HG03521 (cell line): ENCODE measurements at regions not wholly inside any gene's neighbourhood (a gene's known extent, or its start where the extent isn't known, plus 50 kb on each side); places are given as distances from the start of the nearest gene placed in this dataset.
A peak's percentile ranks its signal among the peaks of the same experiment; 100 is the strongest.

Experiments
- ATAC-seq: cut with Tn5 transposase; IDR thresholded peaks from one replicate; pipeline ENCODE4 v1.9.1; 2021; ENCODE audit warnings: mild to moderate bottlenecking, moderate library complexity; ENCODE audit not compliant: unreplicated experiment

DNA sequence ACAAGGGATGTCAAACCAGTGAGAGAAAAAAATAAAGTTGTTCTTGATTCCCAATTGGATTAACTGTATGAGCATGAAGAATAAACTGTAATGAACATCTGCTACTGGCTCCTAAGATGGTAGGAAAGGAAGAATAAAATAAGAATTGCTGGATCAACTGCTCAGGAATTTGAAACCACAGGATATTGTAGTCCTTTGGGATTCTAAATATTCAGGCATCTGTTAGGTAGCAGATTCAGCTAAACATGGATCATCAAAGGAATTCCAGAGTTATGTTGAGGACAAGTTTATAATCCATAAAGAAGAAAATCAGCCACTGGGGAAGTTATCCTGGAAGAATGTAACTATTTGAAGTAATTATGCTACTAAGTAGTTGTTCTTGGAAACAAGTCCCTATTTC lies 65.8 kb downstream of the ISL1 start:
- ATAC-seq = no peak

DNA sequence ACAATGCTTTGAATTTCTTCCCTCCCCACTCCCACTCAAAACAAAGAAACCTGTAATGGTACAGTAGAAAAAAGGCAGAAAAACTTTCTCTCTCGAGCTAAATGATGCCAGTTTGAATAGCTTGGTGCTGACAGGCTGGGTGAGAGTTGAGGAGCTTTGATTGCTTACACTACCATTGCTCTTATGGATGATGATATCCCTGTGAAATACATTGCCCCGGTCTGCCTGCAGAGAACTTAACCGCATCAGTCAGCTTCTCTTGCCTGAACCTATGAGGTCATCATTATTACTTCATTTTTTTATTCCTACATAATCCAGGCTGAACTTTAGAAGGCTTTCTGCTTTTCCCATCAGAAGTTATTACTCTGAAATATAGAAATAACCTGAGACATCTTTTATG lies 69.3 kb downstream of the ISL1 start:
- no peak for ATAC-seq

DNA sequence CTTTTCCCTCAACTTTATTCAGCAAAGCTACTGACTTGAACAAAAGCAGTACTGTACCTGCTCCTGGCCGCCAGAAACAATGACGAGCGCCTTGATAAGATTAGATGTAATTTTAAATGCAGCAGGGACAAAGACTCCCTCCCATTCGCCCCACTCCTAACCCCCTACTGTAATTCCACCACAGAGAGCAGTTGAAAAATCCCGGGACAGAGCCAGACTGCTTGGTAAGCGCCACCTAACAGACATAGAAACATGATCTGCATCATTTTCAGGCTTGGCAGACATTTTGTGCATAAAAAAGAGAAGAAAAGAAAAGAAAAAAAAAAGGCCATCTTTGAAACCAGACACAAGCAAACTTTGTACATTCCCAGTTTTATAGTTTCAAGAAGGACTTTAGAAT lies 81.9 kb downstream of the ISL1 start:
- no peak for ATAC-seq

DNA sequence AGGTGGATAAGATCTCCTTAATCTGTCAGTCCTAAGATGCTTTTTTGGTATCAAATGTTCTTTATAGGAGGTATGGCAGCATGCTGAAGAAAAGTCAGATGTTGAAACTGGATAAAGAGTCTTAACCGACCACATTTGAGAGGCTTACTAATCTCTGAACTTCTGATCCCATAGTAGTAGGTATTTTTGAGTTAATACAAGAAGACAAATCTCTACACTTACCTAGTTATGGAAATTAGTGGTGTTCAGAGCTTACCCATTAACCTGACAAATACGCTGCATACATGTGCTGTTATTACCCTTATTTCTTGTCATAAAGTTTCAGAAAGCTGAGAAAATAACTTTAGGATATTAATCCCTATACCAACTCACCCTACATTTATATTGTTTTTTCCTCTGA lies 83.0 kb downstream of the ISL1 start:
- ATAC-seq = no peak

DNA sequence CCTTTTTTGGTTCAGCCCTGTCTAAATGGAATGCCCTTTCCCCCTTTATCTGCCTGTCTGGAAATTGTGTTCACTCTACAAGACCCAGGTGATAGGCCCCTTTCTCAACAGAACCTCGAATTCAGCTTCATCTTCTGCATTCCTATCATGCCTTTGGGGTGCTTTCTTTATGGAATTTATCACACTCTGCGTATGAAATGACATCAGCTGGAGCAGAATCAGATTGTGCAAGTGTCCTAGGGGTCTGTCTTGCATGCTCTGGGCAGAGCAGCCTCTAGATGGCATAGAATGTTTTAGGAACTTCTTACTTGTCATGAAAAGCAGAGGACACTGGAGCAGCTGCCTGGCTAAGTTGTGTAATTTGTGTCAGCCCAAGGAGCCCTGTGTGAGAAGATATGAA lies 84.9 kb downstream of the ISL1 start:
- ATAC-seq = no peak

DNA sequence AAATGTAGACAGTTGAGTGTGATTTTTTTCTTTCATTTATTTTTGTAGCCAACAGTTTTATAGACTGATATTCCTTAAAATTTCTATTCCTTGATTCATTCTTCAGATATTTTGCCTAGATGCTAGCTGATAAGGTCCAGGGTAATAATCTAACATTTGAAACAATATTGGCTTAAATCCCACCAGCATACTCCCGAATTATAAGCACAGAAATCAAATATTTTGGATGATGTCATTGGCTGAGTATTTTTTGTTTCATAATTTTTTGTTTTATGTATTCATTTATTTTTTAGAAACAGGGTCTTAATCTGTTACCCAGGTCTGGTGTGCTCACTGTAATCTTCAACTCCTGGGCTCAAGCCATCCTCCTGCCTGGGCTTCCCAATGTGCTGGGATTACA lies 88.4 kb downstream of the ISL1 start:
- ATAC-seq = no peak

DNA sequence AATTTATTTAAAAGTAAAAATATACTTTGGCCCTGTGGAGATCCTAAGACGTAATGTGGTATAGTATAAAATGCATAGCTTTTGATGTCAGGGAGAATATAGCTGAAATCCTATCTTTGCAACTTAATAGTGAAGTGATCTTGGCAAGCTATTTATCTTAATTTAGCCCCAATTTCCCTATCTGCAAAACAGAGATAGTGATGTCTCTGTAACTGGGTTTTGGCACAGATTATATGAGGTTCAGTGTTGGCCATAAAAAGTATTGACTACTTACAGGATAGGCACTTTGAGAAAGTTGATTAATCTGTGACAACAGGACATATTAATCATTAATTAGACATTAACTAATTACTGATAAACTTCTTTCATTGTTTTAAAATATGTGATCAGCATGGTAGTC lies 89.2 kb downstream of the ISL1 start:
- no peak for ATAC-seq

DNA sequence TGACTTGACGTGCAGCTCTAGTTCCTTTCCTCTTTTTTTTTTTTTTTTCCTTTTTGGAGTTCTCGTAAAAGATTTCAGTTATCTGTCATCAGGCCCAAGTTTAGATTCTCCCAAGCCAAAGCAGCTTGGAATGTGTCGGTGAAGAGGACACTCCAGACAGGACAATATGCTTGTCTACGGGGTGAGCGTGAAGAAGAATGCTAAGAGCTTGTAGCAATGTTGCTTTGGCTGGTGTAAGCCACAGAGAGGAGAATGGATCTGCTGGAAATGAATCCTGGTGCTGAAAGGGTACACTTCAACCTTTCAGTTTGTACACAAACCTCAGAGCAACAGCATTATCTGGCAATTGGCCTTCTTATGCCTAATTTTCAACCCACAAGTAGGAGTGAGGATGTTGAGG lies 92.4 kb downstream of the ISL1 start:
- no peak for ATAC-seq

DNA sequence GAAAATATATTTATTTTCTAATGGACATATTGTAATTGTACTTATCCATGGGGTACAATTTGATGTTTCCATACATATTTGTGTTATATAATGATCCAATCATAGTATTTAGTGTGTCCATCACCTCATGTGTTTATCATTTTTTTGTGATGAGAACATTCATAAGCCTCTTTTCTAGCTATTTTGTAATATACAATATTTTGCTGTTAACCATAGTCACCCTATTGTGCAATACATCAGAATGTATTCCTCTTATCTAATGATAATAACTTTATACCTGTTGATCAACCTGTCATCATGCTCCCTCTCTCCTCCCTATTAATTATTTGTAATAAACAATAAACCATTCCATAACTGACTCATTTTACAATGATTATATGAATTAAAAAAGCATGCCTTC lies 93.2 kb downstream of the ISL1 start:
- ATAC-seq = no peak

DNA sequence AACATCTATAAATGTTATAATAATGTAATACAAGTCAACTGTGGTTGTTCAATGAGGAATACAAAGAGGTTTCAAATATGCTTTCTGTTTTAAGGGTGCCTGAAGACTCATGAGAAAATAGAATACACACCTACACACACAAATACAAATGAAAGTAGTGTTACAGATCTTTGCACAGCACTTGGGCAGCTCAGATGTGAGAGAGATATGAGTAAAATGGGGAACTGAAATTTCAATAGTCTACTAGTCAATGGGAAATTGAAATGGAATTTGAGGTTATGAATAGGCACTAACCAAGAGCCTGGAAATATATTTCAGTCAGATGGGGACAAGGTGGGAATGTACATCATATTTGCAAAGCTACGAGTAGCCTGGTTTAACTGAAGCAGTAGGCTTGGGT lies 96.6 kb downstream of the ISL1 start:
- peak; percentile 61 for ATAC-seq

DNA sequence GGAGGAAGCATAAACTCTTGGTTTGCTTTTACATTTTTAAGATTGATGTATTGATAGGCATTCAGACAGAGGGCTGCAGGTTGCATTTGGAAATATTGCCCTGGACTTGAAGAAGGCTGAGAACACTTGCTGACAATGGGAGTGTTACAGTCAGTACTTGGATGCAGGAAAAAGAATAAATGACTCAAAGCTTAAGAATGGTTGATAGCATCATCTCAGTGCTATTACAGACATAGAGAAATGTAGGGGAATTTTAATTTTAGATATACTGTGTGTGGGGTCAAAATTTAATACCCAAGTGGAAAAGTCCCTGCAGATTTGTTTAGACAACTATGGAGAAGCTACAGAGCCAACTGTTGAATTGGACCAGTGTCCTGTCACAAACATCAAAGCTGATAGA lies 101.1 kb downstream of the ISL1 start:
- ATAC-seq = no peak

DNA sequence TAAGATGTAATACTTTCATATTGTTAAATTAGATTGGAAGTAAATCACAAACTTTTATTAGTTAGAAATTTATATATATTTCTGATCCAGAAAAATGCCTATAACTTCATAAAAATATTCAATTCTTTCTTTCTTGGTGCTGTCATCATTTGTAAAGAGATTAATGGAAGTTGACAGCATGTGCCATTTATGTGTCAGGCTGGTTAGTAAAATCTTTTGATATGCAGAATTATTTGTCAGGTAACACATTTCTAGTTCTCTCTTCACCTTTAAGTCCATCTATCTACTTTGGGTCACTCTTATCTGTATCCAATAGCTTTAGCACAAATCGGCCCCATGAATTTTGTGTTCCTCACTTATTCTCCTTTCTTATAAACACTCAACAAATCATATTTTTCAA lies 102.9 kb downstream of the ISL1 start:
- ATAC-seq = no peak

DNA sequence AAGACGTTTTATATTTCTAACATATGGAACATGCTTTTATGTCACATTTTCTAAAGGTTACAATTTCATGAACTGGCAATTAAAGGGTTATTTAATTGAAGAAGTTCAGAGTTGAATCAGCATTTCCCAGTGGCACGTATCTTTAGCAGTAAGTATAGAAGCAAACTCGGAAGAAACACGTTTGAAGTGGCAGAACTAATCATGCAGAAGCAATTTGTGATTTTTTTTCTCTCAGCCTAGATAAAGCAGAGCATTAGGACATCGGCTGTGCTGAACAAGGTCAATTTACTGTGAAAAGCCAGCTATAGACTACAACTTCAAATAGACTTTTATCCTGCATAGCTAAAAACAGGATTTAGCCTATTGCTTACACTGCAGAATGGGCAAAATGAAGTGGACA lies 104.7 kb downstream of the ISL1 start:
- no peak for ATAC-seq

DNA sequence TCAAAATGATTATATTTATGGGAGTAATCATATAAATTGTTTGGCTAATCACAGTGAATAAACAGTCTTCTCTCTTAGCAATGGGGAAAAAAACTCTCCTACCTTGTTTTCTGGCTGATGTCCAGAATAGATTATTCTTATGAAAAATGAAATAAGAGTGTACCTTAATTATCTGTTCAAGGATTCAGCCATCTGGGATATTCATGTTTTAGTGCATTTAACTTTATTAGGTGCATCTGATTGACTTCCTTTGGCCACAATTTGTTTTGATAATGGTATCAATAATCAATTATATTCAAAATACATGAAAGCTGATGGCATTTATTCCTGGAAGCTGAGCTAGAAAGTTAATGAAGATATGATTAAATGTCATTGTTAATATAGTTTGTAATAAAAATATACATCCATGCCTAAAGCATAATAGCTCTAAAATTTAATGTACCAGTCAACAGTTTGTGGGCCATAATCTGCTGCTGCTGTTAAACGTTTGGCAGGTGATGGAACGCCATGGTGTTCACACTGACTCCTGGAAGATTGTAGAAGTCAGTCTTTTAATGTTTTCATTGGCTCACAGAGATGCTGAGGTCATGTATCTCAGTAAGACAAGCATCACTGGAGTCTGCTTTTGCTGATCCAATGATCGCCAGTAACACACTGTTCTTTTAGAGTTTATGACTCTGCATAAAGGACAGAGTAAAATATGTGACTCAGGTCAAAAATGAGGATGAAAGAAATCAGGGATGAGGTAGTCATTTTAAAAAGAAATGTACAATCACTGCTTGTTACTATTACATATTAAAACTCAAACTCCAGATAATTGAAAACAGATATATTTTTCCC lies 105.8 kb downstream of the ISL1 start:
- no peak for ATAC-seq

DNA sequence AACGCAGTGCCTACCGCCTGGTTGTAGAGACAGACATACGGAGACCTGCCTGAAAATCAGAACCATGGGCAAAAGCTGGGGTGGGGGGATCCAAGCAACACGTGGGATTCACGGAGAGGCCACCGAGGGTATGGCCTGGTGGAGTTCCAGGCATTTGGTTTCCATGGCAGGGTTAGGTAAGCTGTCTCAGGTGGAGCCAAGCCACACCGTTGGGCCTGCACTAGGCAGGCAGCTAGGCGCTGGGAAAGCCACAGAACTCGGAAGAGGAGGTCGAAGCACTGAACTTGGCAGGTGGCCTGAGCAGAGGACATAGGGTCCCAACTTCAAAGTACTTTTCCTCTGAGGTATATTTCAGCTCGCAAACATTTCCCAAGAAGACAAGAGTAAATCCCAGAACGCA lies 111.6 kb downstream of the ISL1 start:
- no peak for ATAC-seq

DNA sequence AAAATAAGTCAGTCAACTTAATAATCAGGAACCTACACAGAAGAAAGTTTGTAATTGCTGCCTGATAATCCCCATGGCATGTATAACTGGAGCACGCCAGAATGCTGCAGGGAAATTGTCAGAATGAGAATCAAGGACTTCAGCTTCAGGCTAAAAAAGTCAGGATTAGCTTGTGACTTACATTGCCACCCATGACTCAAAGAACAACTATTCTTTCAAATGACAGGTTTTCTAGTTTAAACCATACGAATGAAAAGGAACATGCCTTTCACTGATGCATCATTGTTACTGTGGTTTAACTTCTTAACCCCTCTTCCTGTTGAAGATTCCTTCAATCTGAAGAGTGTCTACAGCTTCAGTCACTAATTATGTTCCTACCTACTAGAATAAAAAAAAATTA lies 112.4 kb downstream of the ISL1 start:
- ATAC-seq = no peak

DNA sequence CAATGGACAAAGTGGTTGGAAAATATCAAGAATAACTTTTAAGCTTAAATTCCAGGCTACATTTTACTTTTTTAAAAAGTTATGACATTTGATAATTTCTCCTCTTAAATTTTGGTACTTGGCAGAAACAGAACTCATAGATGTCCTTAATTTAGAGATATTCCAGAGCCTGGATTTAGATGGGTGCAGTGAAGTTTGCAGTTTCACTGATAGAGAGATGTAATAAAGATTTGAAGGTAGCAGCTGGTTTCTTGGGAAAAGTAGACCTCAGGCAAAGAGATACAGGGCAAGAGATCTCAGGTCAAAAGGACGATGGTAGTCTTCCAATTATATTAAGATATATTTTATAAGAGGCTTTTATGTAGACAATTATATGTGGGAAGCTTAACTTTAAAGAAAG lies 134.6 kb downstream of the ISL1 start:
- ATAC-seq = no peak

DNA sequence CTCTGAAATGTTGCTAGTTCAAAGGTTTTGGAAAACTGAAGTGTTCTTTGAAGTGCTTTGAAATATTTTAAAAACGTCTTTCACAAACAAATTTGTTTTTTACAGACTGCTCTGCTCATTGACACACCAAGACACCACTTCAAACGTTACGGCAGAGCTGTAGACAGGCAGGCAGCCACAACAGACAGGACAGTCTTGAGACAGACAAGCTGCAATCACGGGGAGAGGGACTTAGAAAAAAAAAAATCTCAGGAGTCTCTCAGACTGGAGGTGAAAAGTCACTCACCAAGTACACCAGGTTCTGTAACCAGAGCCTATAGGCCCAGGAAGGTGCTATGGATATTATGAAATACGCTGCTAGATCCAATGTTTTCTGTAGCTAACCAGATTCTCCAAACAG lies 135.4 kb downstream of the ISL1 start:
- no peak for ATAC-seq

DNA sequence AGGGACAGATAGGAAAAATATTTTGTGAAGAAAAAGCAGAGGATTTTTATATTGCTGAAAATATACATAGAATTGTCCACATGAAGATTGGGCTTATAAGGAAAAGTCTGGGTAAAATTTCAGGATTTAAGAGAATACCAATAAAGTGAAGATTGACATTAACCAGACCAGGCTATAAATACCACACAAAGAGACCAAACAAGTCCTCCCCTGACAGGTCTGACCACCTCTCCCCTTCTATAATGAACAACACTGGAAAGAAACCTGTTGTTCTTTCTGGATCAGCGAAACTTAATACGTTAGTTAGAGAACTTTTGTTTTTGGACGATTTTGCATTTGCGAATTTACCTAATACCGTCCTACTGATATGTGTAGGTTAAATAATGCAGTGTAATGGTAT lies 138.3 kb downstream of the ISL1 start:
- no peak for ATAC-seq

DNA sequence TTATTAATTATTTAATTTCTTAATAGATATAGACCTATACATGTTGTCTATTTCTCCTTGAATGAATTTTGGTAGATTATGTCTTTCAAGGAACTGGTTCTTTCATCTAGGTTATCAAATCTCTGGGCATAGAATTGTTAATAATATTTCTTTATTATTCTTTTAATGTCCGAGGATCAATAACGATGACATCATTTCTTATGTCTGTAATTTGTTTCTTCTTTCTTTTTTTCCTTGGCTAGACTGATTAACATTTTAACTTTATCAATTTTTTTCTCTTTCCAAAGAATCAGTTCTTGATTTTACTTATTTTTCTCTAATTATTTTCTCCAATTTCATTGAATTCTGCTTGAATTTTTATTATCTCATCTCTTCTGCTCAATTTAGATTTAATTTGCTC lies 156.0 kb downstream of the ISL1 start:
- ATAC-seq = no peak

DNA sequence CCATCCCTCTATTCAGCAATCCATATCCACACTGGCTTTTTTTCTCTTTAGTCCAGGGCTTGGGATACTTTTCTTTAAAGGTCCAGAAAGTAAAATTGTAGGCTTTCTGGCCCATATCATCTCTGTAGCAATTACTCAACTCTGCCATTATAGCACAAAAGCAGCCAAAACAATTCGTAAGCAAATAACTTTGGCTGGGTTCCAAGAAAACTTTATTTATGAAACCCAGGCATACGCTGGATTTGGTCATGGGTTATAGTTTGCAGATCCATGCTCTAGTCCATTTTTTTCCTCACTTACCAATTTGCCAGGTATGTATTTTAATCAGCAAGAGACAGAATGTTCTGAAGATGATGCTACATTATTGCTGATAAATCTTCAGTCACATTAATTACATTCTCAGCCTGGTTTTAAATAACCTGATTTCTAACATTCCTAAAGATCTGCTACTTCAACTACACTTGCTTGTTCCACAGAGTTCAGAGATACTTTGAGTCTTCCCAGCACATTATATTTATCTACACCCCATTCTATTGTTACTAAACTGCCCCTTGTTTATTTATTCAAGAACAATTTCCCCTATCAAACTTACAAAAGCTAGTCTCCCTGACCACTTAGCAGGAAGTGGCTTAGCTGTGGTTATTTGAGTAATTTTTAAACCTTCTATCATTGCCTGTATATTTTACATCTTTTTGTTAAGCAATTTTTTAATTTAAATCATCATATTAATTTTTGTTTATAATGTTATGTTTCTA lies 161.0 kb downstream of the ISL1 start:
- no peak for ATAC-seq

DNA sequence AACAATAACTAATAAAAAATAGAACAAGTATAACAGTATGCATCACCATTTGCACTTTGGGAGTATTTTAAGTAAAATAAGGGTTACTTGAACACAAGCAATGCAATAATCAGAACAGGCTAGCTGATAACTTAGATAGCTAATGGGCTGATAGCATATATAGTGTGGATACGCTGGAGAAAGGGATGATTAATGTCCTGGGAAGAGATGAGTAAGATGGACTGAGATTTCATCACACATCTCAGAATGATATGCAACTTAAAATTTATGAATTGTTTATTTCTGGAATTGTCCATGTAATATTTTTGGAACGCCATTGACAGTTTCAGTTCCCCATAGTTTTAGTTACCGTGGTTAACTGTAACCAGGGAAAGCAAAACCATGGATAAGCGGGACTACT lies 173.6 kb downstream of the ISL1 start:
- no peak for ATAC-seq

DNA sequence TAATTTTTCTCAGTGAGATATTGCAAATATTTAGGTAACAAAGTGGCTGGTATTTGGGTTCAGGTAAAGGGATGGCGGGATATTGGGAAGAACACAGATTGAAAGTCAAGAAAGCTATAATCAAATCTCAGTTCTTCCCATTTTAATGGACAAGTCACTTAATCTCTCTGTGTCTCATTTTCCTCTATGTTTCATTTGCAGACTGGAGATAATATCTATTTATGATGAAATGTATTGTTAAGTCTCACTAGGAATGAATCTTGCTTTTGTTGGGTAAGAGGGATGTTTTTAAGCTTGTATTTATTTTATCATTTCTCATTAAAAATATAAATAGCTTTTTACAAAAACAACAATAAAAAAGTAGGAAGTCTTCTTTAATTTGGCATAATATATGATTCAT lies 175.4 kb downstream of the ISL1 start:
- no peak for ATAC-seq
